NB4 (cell line): ENCODE measurements at regions not wholly inside any gene's neighbourhood (a gene's known extent, or its start where the extent isn't known, plus 50 kb on each side); places are given as distances from the start of the nearest gene placed in this dataset.

Experiments
- CTCF ChIP-seq: IDR thresholded peaks from one replicate; pipeline ENCODE4 v1.5.1; 2012; ENCODE audit warnings: low read depth, low read length
- MAX ChIP-seq: IDR thresholded peaks from 2 replicates; pipeline ENCODE4 v1.6.1; 2011; ENCODE audit warnings: low read depth, low read length
- POLR2A ChIP-seq: IDR thresholded peaks from 2 replicates; pipeline ENCODE4 v1.6.1; 2011; ENCODE audit warnings: mild to moderate bottlenecking; ENCODE audit not compliant: insufficient read length; ENCODE audit errors: extremely low read depth

DNA sequence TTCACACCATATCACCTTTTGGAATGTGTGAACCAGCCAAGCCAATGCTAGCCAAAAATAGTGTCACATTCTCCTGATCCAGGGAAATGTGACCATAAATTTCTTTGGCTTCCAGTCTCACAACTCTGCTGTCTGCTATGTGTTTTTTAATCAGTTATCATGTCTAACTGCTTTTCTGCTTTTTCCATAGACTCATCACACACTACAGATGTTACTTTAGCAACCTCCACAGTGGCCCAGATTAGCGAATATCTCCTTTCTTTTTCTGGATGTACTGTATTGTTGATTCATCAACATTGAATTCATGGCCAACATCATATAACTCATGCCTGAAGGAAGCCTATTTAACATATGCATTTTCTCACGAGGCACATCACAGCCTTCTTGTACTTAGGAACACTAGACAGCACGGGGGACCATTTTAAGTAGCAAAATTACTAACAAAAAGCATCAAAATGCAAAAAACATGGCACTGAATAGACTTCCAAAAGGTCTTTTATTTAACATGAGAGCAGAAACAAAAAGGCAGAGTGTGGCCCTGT lies 73.1 kb upstream of the POU2AF2 start:
- no peak for TF ChIP-seq MAX
- no peak for TF ChIP-seq CTCF
- no peak for TF ChIP-seq POLR2A
